AG10803 (cell line): ENCODE measurements at regions not wholly inside any gene's neighbourhood (a gene's known extent, or its start where the extent isn't known, plus 50 kb on each side); places are given as distances from the start of the nearest gene placed in this dataset.

ENCODE experiments used
- DNase-seq: peaks from one replicate; pipeline ENCODE4 v3.0.0; 2010; ENCODE audit warnings: low read depth
- H3K4me3 ChIP-seq: 2 replicates; pipeline ENCODE4 v1.5.1; 2011; ENCODE audit warnings: mild to moderate bottlenecking, low read length, control low read depth
- CTCF ChIP-seq: conservative IDR thresholded peaks from 2 replicates; pipeline ENCODE4 v1.5.1; 2011; ENCODE audit warnings: mild to moderate bottlenecking, low read length, control low read depth, inconsistent platforms

- no peak for DNase-seq
- H3K4me3 ChIP-seq: no peak overlapping the region
- TF ChIP-seq CTCF: no peak
These were observed 92.8 kb upstream of the MTPN start for GRCh38 chr7:136069840-136070529.

- DNase-seq: no peak
- H3K4me3 ChIP-seq: no peak overlapping the region
- TF ChIP-seq CTCF: no peak
These were observed 90.1 kb upstream of the MTPN start for GRCh38 chr7:136067277-136067676.

DNA sequence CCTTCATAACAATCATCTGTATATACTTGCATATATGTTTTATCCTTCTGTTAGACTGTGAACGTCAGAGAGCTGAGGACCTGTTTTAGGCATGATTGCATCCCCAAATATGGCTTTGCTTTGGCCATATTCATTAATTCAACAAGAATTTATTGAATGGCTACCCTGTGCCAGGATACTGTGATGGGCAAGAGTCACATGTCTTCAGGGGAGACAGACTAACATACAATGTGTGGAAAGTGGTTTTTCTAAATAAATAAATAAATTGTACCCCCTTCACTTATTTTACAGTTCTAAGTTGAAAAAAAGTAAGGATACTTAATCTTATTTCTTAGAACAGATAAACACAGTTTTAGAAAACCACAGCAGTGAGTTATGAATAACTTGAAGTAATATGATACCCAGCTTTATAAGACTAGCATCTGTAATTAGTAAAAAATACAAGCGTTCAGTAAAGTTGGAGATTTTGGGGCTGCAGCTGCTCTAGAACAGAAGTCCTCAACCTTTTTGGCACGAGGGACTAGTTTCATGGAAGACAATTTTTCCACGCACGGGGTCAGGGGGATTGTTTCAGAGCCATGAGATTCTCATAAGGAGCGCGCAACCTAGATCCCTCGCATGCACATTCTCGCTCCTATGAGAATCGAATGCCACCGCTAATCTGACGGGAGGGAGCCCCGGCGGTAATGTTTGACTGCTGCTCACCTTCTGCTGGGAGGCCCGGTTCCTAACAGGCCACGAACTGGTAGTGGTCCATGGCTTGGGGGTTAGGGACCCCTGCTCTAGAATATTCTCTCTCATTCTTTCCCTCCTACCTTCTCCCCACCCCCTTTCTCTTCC is 89.4 kb upstream of the MTPN start:
- TF ChIP-seq CTCF: no peak
- no peak for DNase-seq
- H3K4me3 ChIP-seq: no peak overlapping the region

DNA sequence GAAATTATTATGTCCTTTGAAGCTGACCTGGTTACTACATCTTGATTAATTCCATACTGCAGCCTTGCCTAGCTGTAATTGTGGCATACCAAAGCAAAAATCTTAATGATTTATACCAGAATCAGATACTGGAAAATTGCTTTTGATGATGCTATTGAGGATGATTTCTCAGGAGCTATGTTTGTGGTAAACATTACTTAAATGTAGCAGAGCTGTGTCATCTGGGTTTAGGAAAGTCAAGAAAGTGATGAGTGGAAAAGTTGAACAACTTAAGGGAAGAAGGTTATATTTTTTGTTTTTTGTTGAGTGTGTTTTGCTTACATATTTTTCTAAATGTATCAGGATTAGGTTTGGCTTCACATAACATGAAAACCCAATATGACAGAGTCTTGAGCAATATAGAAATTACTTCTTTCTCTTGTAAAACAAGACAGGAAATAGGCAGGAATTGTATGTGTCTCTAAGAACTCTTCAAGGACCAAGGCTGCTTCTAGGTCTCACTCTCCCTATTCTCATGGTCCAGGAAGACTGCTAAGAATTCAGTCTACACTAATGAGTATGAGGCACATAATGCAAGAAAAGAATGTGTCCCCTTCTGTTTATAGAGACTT is 87.6 kb upstream of the MTPN start:
- no peak for DNase-seq
- no peak for TF ChIP-seq CTCF
- H3K4me3 ChIP-seq: no peak overlapping the region

- TF ChIP-seq CTCF: no peak
- DNase-seq: no peak
- no peak overlapping the region for H3K4me3 ChIP-seq
These were observed 86.9 kb upstream of the MTPN start for GRCh38 chr7:136064081-136064480.

DNA sequence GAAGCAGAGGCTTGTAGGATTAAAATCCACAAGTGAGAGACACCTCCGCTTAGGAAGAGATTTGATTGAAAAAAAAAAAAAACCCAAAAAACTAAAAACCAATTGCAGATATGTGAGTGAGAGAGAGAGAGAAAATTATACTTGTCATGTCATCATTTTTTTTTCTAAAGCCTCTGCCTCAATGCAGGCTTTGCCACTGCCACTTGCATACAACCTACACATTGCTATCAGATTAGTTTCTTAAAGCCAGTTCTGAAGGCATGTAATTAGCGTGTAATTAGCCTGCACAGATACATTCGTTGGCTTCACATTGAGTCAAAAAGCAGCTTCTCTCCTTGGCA is 86.1 kb upstream of the MTPN start:
- no peak for TF ChIP-seq CTCF
- H3K4me3 ChIP-seq: no peak overlapping the region
- no peak for DNase-seq
